ENCODE measurements at regions not wholly inside any gene's neighbourhood (a gene's known extent, or its start where the extent isn't known, plus 50 kb on each side); places are given as distances from the start of the nearest gene placed in this dataset.

- Histone ChIP-seq H3K4me3 (ENCODE audit: low read depth, low read length, poor library complexity, severe bottlenecking) (no peak overlapping the region), H3K9ac (ENCODE audit: low read length) (no peak overlapping the region), H3K27me3 (ENCODE audit: insufficient read depth, low read length) (no peaks in the 10 kb centered on the region), H3K79me2 (ENCODE audit: insufficient read depth, low read length) (no peaks in the 10 kb centered on the region), H3K36me3 (ENCODE audit: insufficient read depth, low read length) (no peaks in the 10 kb centered on the region), H3K4me1 (ENCODE audit: insufficient read depth, low read length, severe bottlenecking) (no peaks in the 10 kb centered on the region), H3K27ac (ENCODE audit: low read depth, low read length, poor library complexity, severe bottlenecking) (no peak overlapping the region), H3K9me2 (ENCODE audit: low read depth, low read length) (no peaks in the 10 kb centered on the region), H2AFZ (ENCODE audit: low read length) (no peak overlapping the region), H3K4me2 (ENCODE audit: low read length) (no peak overlapping the region), H4K20me1 (ENCODE audit: insufficient read depth, low read length) (no peaks in the 10 kb centered on the region), H3F3A (ENCODE audit: insufficient read depth, low read length) (no peaks in the 10 kb centered on the region), H3K9me3 (ENCODE audit: low read length) (no peaks in the 10 kb centered on the region)
- TF ChIP-seq EZH2 (IDR thresholded peaks at IDR 0.05; ENCODE audit: borderline replicate concordance, low read length) (no peak), CTCF (IDR thresholded peaks at IDR 0.05; ENCODE audit: low read length) (no peak)
Measured at GRCh38 chr10:10872035-10872673, 145.5 kb upstream of the CELF2 start.

- no peaks in the 10 kb centered on the region for H3K9me3 ChIP-seq (ENCODE audit: low read length)
- no peaks in the 10 kb centered on the region for H3K9me2 ChIP-seq (ENCODE audit: low read depth, low read length)
- H3K36me3 ChIP-seq (ENCODE audit: insufficient read depth, low read length) = no peaks in the 10 kb centered on the region
- no peaks in the 10 kb centered on the region for H3K4me1 ChIP-seq (ENCODE audit: insufficient read depth, low read length, severe bottlenecking)
- no peaks in the 10 kb centered on the region for H4K20me1 ChIP-seq (ENCODE audit: insufficient read depth, low read length)
- H3K4me3 ChIP-seq (ENCODE audit: low read depth, low read length, poor library complexity, severe bottlenecking) = no peak overlapping the region
- no peak for TF ChIP-seq CTCF (IDR thresholded peaks at IDR 0.05; ENCODE audit: low read length)
- no peak for TF ChIP-seq EZH2 (IDR thresholded peaks at IDR 0.05; ENCODE audit: borderline replicate concordance, low read length)
- no peak overlapping the region for H3K9ac ChIP-seq (ENCODE audit: low read length)
- no peak overlapping the region for H3K4me2 ChIP-seq (ENCODE audit: low read length)
- no peak overlapping the region for H2AFZ ChIP-seq (ENCODE audit: low read length)
- no peaks in the 10 kb centered on the region for H3K79me2 ChIP-seq (ENCODE audit: insufficient read depth, low read length)
- no peaks in the 10 kb centered on the region for H3K27me3 ChIP-seq (ENCODE audit: insufficient read depth, low read length)
- H3F3A ChIP-seq (ENCODE audit: insufficient read depth, low read length) = no peaks in the 10 kb centered on the region
- H3K27ac ChIP-seq (ENCODE audit: low read depth, low read length, poor library complexity, severe bottlenecking) = no peak overlapping the region
Measured at GRCh38 chr10:10872764-10873163, 144.9 kb upstream of the CELF2 start.

DNA sequence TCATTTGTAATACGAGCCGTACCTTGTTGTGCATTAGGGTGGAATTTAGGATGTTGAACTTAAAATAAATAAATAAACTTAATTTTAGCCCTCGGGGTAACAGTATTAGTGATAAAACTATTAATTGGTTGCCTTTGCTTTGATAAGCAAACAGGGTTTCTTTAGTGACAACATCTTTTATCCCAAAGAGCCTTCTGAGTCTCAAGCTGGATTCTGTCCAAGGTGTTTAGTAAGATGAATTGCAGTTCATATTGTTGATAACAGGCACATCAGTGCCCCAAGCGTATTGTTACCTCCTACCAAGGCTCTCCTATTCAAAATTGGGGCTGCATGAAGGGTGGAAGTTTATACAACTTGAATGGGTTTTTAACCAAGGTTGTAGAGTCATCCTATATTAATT is 144.4 kb upstream of the CELF2 start:
- no peaks in the 10 kb centered on the region for H3F3A ChIP-seq (ENCODE audit: insufficient read depth, low read length)
- no peaks in the 10 kb centered on the region for H3K9me2 ChIP-seq (ENCODE audit: low read depth, low read length)
- no peak overlapping the region for H3K27ac ChIP-seq (ENCODE audit: low read depth, low read length, poor library complexity, severe bottlenecking)
- no peak overlapping the region for H3K4me3 ChIP-seq (ENCODE audit: low read depth, low read length, poor library complexity, severe bottlenecking)
- H2AFZ ChIP-seq (ENCODE audit: low read length) = no peak overlapping the region
- no peaks in the 10 kb centered on the region for H3K36me3 ChIP-seq (ENCODE audit: insufficient read depth, low read length)
- no peaks in the 10 kb centered on the region for H4K20me1 ChIP-seq (ENCODE audit: insufficient read depth, low read length)
- no peaks in the 10 kb centered on the region for H3K27me3 ChIP-seq (ENCODE audit: insufficient read depth, low read length)
- no peaks in the 10 kb centered on the region for H3K4me1 ChIP-seq (ENCODE audit: insufficient read depth, low read length, severe bottlenecking)
- no peak overlapping the region for H3K9ac ChIP-seq (ENCODE audit: low read length)
- no peak overlapping the region for H3K4me2 ChIP-seq (ENCODE audit: low read length)
- no peaks in the 10 kb centered on the region for H3K9me3 ChIP-seq (ENCODE audit: low read length)
- no peaks in the 10 kb centered on the region for H3K79me2 ChIP-seq (ENCODE audit: insufficient read depth, low read length)
- TF ChIP-seq EZH2 (IDR thresholded peaks at IDR 0.05; ENCODE audit: borderline replicate concordance, low read length) (no peak), CTCF (IDR thresholded peaks at IDR 0.05; ENCODE audit: low read length) (no peak)
